Lower leg skin (tissue), 4 donors: ENCODE measurements at regions not wholly inside any gene's neighbourhood (a gene's known extent, or its start where the extent isn't known, plus 50 kb on each side); places are given as distances from the start of the nearest gene placed in this dataset.
"Not testable (repeated sequence)": the region's sequence is repeated elsewhere in the genome, so short reads cannot be mapped to it uniquely, and the experiment has no call there.

ENCODE experiments used
- DNase-seq, 2 donors: peaks; one replicate each; pipeline ENCODE4 v3.0.0-alpha.2; 2019; ENCODE audit warnings: low spot score in 2 of 2
- H3K4me3 ChIP-seq: fragments of 200-600 bp; sonication (generic); 2 replicates; pipeline ENCODE4 v1.5.1; 2017; ENCODE audit warnings: mild to moderate bottlenecking, low read depth; ENCODE audit not compliant: poor library complexity, severe bottlenecking
- CTCF ChIP-seq, 3 donors: fragments of 450-650 bp; IDR thresholded peaks; one replicate each; pipeline ENCODE4 v1.5.1; 2016; ENCODE audit warnings: antibody characterized with exemption in 3 of 3, mild to moderate bottlenecking in 3 of 3, moderate library complexity in 2 of 3
- POLR2A ChIP-seq, 2 donors: fragments of 450-650 bp; IDR thresholded peaks; one replicate each; pipeline ENCODE4 v1.6.1; 2016 to 2017; ENCODE audit warnings: antibody characterized with exemption in 2 of 2, mild to moderate bottlenecking in 1 of 2, moderate library complexity in 1 of 2
- WGBS, 2 donors: methylation state at CpG; one replicate each; pipeline ENCODE4 v1.1.5; 2018; 5-methylcytosine and 5-hydroxymethylcytosine counted together
- intact Hi-C: fragments of 100-400 bp; cut with DNase I; formaldehyde crosslinking; loops from one replicate; pipeline ENCODE4 v1.15.0; 2023; ENCODE audit warnings: low total_unique reads

GRCh38 chr6:140192018-140192417 is 817.6 kb upstream of the CITED2 start:
- DNase-seq = no peak
- intact Hi-C loops = no loop called here
- no peak overlapping the region for H3K4me3 ChIP-seq
- 88 to 94% methylated on average over 1 of the region's 1 CpG for WGBS, 2 donors
- TF ChIP-seq POLR2A (IDR thresholded peaks at IDR 0.05) (no peak), CTCF (IDR thresholded peaks at IDR 0.05) (no peak)

GRCh38 chr6:140189263-140189662 is 814.8 kb upstream of the CITED2 start:
- DNase-seq, H3K4me3 ChIP-seq, intact Hi-C loops: not testable (repeated sequence)
- WGBS, 2 donors = 90 to 93% methylated on average over 1 of the region's 1 CpG

GRCh38 chr6:140185991-140186390 is 811.5 kb upstream of the CITED2 start:
- no peak for DNase-seq
- TF ChIP-seq CTCF (IDR thresholded peaks at IDR 0.05) = no peak
- TF ChIP-seq POLR2A (IDR thresholded peaks at IDR 0.05) = no peak
- intact Hi-C loops = no loop called here
- H3K4me3 ChIP-seq = no peak overlapping the region

- intact Hi-C loops = no loop called here
- no peak overlapping the region for H3K4me3 ChIP-seq
- no peak for DNase-seq
- TF ChIP-seq CTCF (IDR thresholded peaks at IDR 0.05) (no peak), POLR2A (IDR thresholded peaks at IDR 0.05) (no peak)
Measured at GRCh38 chr6:140183881-140184280, 809.4 kb upstream of the CITED2 start.

GRCh38 chr6:140182821-140183220 is 808.4 kb upstream of the CITED2 start:
- intact Hi-C loops = no loop called here
- no peak overlapping the region for H3K4me3 ChIP-seq
- no peak for TF ChIP-seq POLR2A (IDR thresholded peaks at IDR 0.05)
- TF ChIP-seq CTCF (IDR thresholded peaks at IDR 0.05) = no peak
- DNase-seq = no peak
- 90 to 96% methylated on average over 2 of the region's 2 CpGs for WGBS, 2 donors

GRCh38 chr6:140181876-140182275 is 807.4 kb upstream of the CITED2 start:
- 85 to 91% methylated on average over 2 of the region's 2 CpGs for WGBS, 2 donors
- no peak for DNase-seq
- intact Hi-C loops = no loop called here
- TF ChIP-seq POLR2A (IDR thresholded peaks at IDR 0.05) (no peak), CTCF (IDR thresholded peaks at IDR 0.05) (no peak)
- no peak overlapping the region for H3K4me3 ChIP-seq
